EH (cell line): ENCODE measurements at regions not wholly inside any gene's neighbourhood (a gene's known extent, or its start where the extent isn't known, plus 50 kb on each side); places are given as distances from the start of the nearest gene placed in this dataset.
"Not testable (repeated sequence)": the region's sequence is repeated elsewhere in the genome, so short reads cannot be mapped to it uniquely, and the experiment has no call there.

Source experiments
- DNase-seq: peaks from one replicate; pipeline ENCODE4 v3.0.0-alpha.2; 2015; ENCODE audit warnings: low read depth

DNA sequence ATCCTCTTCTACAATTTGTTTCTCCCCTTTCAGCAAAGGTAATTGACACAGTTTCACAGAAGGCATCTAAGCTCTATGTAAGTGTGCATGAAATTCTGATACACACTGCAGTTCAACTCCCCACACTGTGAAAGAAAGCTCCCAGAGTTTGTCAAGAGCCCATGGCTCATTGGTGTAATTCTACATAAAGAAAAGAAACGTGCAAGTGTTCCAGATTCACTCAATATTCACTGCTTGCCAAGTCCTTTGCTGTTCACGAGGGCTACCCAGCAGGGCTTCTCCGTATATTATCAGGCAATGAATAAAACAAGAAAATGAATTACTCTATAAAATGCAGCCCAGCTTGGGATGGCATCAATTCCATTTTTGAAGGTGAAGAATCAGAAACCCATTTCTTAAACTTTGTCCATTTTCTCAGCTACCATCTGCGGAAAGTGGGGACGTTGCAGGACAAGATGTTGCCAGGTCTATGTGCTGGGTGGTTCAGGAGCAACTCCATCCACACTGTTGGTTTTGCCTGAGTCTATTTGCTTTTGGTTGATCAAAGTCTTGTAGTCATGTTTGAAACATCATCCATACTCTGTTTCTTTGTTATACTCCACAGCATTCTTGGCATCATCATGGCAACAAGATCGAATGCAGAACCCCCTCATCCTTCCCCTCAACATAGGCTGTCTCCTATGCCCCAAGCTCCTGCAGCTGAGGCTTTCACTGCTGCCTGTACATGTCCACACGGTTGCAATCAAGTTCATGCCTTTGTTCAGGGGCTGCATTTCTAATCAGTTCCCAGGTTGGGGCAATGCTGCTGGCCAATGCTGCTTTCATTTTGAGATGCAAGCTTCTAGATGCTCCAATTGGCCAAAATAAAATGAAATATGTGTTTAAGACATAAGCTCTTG is 301.8 kb downstream of the MED10 start:
- no peak for DNase-seq

DNA sequence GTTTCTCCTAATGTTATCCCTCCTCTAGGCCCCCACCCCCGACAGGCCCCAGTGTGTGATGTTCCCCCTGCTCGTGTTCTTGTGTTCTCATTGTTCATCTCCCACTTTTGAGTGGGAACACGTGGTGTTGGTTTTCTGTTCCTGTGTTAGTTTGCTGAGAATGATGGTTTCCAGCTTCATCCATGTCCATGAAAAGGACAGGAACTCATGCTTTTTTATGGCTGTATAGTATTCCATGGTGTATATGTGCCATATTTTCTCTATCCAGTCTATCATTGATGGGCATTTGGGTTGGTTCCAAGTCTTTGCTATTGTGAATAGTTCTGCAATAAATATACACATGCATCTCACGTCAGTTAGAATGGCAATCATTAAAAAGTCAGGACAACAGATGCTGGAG is 305.9 kb downstream of the MED10 start:
- DNase-seq, result not testable (repeated sequence)

DNA sequence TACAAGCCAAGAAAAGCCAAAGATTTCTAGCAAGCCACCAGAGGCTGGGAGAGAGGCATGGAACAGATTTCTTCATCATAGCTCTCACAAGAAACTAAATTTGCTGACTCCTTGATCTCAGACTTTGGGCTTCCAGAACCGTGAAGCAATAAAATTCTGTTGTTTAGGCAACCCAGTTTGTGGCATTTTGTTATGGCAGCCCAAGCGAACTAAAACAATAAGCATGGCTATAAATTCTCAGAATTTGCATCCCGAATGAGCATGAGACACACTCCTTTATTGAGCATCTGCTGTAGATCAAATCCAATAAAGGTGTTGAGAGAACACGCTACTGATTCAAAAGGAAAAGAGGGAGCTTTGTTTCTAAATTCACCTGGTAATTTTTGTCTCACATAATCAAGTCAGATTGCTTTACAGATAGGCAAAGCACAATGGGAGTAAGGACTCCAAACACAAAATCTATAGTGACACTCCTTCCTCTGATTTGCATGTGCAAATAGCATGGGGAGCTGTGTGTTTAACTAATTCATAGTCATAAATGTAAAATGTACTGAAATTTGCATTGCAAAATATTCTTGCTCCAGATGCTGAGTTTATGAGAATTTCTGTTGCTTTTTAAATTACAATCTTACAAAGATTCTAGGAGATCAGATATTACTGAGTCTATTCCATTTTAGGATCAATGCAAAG is 308.7 kb downstream of the MED10 start:
- no peak for DNase-seq

DNA sequence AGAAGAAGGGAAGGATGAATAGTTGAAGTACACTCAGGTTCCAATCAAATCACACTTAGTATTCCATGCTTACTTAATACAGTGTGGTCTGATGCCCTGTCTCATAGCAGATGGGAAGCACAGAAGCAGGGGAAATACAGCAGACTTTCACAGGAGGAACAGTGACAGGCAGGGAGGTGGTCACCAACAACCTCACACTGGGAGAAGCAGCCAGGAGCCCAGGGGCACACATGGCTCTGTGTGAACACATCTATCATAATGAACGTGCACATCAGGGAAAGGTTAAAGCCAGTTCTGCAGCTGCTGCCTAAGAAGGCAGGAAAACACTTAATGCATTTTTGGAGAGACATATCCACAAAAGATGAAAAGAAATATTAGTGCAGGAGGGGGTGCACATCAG is 312.3 kb downstream of the MED10 start:
- no peak for DNase-seq

DNA sequence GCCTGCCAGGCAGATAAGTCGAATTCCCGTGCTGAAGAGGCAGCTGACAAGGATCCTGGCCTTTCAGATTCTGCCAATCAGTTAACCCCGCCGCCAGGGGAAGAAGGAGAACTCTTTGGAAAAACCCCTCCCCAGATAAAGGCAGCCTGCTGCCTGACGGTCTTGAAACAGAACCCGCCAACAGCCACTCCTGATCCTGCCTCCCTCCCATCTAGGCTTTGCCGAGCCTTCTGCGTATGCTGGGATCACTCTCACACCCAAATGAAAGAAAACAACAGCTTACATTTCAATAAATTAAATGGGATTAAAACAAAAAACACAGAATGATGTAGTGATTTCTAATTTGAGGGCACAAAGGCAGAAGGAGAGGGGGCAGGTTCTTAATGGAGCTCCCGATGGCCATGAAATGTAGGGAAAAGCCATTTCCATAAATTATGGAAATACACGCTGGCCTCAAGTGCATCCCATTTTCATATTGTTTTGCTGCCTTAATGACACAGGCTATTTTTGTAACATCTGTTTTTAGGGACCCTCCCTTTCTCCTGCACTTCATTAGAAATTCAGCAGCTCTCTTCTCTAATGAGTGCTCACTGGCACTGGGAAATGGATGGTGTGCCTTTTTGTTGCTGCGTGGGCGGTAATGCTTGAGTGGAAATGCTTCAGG is 319.1 kb downstream of the MED10 start:
- DNase-seq, result no peak

DNA sequence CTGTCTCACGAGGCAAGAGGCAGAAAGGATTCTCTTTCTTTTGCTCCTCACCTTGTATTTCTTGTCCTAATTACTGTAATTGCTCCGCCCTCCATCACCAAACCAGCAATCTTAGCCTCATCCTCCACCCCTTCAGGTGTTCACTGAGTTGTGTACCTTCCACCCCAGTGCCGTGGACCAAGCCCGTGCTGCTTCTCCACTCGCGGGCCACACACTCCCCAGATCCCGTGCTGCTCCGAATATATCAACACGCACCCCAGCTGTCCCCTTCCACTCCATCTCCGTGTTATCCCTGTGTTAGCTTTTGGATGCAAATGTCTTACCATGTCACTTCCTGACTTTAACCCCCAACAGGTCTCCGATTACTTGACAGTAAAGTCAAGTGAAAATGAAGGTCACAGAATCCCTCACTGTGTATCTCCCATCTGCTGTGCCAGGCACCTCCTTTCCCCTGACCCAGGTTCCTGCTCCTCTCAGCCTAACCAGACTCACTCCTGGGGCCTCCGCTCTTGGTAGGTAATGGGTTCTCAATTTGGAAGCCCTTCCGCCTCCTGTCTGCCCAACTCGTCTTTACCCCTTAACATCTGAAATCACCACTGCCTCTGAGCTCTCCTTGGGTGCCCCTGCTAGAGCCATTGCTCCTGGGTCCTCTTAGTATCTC is 320.2 kb downstream of the MED10 start:
- no peak for DNase-seq

DNA sequence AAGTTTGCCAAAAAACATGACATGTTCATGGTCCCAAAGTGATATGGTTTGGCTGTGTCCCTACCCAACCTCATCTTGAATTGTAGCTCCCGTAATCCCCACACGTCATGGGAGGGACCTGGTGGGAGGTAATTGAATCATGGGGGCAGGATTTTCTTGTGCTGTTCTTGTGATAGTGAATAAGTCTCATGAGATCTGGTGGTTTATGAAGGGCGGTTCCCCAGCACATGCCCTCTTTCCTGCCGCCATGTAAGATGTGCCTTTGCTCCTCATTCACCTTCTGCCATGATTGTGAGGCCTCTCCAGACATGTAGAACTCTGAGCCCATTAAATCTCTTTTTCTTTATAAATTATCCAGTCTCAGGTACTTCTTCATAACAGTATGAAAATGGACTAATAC is 322.1 kb downstream of the MED10 start:
- no peak for DNase-seq

DNA sequence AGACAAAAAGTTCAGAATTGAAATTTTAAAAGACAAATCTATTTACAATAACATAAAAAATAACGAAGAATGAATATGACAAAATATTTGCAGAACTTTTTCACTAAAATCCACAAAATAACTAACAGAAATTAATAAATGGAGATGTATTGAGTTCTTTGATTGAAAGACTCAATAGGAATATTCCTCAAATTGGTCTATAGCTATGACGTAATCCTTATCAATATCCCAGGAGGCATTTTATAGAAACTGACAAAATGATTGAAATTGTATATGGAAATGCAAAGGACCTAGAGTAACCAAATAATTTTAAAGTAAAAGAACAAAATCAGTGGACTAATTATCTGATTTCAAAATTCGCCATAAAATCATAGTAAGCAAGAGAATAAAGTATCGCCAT is 328.7 kb downstream of the MED10 start:
- no peak for DNase-seq

DNA sequence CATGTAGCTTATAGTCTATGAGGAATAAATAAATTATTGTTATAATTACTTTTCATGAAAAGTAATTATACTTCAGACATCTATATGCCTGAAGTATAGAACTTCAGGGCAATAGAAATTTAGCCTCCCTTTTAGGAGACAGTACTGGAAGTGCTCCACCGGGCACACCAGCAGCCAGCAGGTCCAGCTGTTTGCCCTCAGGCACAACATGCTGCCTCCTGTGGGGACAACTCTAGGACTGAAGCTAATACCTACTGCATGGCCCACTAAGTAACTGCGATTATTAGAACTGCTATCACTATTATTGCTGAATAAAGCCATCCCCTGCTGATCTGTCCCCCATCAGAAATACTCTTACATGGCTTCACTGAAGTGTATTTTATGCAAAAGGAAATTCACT is 329.6 kb downstream of the MED10 start:
- no peak for DNase-seq

DNA sequence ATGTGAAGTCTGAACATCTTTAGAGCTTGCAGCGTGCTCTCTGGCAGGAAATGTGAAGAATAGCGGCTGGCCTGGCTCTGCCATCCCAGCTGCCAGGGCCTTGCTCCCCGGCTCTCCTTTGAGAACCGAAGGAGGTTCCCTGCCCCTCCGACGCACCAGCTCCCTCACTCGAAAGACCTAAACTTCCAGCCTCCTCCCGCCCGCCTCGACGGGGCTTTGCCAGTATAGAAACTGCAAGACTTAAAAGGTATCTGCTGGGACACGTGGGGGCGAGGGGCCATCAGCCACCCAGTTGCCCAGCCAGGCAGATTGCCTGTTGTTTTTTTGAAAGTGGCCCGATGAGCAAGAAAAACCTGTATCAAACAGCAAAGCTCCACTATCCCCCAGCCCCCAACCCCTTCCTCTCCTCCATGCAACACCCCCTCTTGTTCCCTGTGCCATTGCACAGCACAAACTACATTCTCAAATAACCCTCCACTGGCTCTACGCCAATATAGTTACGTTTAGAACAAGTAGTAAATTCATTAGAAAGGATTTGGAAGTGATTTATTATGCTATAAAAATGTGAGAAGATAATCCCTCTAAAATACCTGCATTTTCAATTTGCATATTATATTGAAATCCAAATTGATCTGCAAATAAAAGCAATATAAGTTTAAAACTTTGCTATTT is 331.9 kb downstream of the MED10 start:
- no peak for DNase-seq

DNA sequence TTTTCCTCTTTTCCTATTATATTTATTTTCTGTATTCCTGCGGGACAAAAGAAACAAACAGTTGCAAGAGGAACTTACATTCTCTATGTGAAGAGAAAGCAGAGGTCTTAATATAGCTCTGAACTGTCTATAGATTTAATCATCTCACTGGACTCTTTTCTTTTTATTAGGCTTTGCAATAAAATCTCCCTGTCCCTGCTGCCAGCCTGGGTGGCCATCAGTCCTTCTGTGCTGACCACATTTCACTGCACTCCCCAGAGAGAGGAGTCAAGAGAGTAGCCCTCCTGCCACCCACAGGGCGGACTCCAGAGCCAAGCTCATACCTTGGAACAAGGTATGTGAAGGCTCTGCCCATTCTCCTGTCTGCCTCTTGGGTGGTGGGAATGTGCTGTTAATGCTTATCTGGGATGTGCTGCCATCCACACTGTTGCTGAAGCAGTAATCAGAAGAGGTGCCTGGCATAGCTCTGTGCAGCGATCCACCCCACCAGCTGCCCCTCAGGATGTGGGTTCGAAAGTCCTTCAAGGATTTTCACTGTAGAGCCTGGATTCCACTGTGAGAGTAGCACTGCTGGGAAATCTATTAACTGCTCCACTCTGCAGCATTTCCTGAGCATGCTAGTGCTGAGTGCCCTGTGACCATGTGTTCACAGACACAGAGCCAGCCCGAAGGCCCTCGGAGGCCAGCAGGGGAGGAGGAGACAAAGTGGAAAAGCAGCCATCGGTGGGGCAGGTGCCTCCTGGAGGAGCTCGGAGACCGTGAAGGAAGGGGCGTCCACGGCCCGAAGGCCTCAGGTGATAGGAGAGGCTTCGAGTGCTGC is 334.6 kb downstream of the MED10 start:
- no peak for DNase-seq

DNA sequence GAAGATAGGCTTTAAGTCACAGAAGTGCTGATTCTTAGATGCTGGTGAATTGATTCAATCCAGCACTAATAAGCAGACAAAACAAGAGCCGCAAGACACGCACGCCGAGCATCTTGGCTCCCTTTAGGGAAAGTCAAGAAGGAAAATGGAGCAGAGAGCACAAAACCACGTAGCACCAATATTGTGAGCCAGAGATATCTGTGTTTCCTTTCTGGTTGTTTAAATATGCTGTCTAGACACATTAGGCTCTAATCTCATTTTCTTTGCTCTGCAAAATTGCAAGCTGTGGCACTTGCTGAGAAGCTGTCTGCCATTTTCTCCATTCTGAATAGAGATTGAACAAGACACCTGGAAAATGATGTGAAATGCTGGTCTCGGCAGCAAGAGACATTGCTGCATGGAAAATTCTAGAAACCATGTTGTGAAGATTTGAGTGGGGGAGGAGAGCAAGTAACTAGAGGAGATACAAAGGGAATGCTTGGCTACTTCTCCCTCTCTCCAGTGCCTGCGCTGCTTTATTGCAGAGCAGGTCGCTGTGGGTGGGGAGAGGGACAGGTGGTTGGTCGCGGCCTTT is 336.3 kb downstream of the MED10 start:
- no peak for DNase-seq

DNA sequence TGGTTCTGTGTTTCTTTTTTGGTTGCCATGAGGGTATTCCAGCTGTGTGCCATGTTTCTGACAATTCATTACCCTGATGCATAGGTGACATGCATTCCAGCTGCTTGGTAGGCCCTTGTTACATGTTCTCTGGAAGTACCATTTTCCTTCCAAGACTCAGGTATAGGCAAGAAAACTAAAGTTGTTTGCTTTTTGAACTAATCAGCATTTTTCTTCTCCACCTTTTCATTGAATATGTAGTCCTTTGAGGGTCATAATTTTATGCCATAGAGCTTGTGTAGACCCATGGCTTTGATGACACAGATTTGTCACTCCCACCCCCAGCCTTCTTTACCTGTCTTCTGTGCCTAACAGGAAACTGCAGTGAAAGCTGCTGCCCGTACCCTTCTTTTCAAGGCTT is 339.2 kb downstream of the MED10 start:
- DNase-seq, result no peak

DNA sequence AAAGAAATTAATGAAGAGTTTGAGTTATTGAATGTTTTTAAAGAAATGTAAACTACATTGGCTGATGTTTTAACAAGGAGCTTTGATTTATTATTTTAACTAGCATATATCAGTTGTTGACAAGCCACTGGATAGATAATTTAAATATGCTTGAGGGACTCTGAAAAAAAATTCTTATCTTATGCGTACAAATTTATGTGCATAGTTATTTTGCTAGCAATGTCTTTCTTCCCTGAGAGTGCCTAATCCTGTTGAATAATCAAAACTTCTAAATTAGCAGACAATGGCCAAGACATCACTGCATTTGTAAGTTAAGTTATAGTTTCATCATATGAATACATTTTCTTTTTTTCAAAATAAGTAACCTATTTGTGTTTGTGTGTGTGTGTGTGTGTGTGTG is 342.3 kb downstream of the MED10 start:
- no peak for DNase-seq

DNA sequence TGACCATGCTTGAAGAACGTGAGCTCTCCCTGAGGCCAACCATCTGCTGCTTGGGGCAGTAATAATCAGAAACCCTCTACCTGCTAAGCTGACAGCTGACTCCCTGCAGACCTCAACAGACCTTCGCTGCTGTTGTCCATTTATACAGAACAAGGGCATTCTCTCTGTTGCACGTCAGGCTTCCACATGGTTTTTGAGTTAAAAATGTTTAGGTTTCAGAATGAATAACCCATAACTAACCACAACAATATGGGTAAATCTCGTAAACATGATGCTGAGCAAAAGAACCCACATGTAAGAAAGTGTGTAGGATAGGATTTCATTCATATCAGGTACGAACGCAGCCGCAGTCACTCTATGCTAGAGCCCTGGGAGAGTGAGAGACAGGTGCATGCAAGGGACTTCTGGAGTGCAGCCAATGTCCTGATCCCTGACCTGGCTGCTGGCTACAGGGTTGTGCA is 348.5 kb downstream of the MED10 start:
- no peak for DNase-seq

DNA sequence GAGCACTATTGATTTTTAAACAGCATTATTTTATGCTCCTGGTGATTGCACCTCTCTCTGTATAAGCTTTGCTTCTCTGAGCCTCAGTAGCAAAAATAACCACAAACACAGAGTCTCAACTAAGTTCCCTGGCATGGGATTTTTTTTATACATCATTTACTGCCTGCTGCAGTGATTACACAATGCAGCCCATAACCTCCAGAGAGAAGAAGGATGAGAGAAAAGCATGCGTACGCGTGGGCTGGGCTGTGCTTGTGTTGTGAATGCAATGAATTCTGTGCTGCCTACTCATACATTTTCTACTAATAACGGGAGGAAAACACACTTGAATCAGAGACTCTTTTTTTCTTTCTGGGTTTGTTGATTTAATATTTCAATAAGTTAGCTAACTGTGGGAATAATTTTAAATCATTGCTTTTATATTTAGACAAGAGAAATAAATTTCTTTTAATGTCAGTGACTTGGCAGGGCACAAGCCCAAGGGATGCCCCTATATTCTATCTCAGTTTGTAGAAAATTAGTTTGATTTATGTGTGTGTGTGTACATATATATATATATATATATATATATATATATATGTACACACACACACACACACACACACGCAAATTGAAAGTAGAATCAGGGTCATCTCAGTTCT is 351.5 kb downstream of the MED10 start:
- DNase-seq, result no peak

DNA sequence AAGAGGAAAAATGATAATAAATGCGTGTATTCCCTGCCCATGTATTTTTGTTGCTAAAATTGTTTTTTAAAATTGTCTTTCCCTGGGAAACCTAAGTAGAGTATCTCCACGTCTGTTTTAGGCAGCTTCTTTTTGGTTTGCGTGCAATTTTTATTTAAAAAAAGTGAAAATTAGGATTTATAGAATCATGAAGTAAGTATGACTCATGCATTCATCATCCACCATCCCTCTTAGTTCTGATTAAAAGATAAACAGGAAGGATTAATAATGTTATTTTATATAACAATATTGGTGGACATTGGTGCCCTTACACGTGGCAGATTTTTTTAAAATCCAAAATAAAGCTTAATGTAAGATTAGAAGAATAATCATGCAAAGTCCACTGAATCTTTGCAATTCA is 358.7 kb downstream of the MED10 start:
- no peak for DNase-seq

DNA sequence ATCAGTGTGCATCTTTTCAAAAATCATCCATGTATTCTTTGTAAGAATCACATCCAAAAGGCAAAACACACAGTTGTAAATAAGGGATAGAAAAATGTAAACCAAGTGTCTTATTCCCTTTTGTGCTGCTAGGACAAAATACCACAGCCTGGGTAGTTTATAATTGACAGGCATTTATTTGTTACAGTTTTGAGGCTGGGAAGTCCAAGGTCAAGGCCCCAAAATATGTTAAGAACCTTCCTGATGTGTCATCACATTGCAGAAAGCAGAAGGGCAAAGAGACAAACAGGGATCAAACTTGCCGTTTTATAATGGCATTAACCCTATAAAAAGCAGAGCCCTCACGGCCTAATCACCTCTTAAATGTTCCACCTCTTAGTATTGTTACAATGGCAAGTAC is 364.8 kb downstream of the MED10 start:
- DNase-seq, result no peak

DNA sequence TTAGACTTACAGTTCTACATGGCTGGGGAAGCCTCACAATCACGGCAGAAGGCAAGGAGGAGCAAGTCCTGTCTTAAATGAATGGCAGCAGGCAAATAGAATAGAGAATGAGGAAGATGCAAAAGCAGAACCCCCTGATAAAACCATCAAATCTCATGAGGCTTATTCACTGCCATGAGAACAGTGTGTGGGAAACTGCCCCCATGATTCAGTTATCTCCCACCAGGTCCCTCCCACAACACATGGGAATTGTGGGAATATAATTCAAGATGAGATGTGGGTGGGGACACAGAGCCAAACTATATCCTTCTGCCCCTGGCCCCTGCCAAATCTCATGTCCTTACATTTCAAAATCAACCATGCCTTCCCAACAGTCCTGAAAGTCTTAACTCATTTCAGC is 367.1 kb downstream of the MED10 start:
- no peak for DNase-seq

DNA sequence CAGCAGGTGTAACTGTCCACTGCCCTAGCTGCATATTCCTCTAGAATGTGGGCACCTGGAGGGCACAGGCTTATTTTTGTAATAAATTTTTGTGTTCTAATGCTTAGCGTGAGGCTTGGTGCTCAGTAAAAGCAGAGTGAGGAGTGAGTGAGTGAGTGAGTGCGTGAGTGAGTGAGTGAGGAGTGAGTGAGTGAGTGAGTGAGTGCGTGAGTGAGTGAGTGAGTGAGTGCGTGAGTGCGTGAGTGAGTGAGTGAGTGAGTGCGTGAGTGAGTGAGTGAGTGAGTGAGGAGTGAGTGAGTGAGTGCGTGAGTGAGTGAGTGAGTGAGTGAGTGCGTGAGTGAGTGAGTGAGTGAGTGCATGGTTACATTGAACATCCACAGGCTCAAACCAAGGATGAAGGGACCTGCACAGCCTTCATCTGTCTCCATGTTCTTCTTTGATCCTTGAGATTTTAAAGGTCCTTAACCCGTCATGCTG is 371.5 kb downstream of the MED10 start:
- no peak for DNase-seq
